H1 (cell line): ENCODE measurements at regions not wholly inside any gene's neighbourhood (a gene's known extent, or its start where the extent isn't known, plus 50 kb on each side); places are given as distances from the start of the nearest gene placed in this dataset.

Experiments used
- ASH2L ChIP-seq: fragments of 200-600, 300-600 bp; sonication (generic); IDR thresholded peaks from one replicate; pipeline ENCODE4 v1.7.1; 2017; ENCODE audit warnings: low read length
- CBX8 ChIP-seq: fragments of 300-800, 300-1000 bp; sonication (generic); IDR thresholded peaks from 2 replicates; pipeline ENCODE4 v1.7.1; 2016; ENCODE audit warnings: low read depth, low read length, borderline replicate concordance
- CHD7 ChIP-seq: fragments of 300-600 bp; sonication (generic); IDR thresholded peaks from 2 replicates; pipeline ENCODE4 v1.7.1; 2012; ENCODE audit warnings: low read length, moderate library complexity, mild to moderate bottlenecking, inconsistent platforms; ENCODE audit not compliant: insufficient replicate concordance
- E2F6 ChIP-seq: IDR thresholded peaks from 2 replicates; pipeline ENCODE4 v1.6.1; 2012; ENCODE audit warnings: inconsistent platforms
- NANOG ChIP-seq: IDR thresholded peaks from 2 replicates; pipeline ENCODE4 v1.6.1; 2011; ENCODE audit warnings: low read length, low read depth, mild to moderate bottlenecking, inconsistent platforms; ENCODE audit not compliant: insufficient read depth, poor library complexity, severe bottlenecking
- NRF1 ChIP-seq: IDR thresholded peaks from 2 replicates; pipeline ENCODE4 v1.6.1; 2011; ENCODE audit warnings: mild to moderate bottlenecking, low read depth, low read length, improper control_type of control experiment
- POLR2A ChIP-seq, 2 experiments: IDR thresholded peaks; 1 replicate in 1 of 2; 2 replicates in 1 of 2; pipeline ENCODE4 v1.6.1; 2011; ENCODE audit warnings: low read depth in 2 of 2, low read length in 2 of 2, mild to moderate bottlenecking in 2 of 2; ENCODE audit errors: control extremely low read depth in 1 of 2
- RFX5 ChIP-seq: IDR thresholded peaks from 2 replicates; pipeline ENCODE4 v1.6.1; 2011; ENCODE audit warnings: low read depth, low read length, improper control_type of control experiment, borderline replicate concordance
- RXRA ChIP-seq: IDR thresholded peaks from 2 replicates; pipeline ENCODE4 v1.6.1; 2011; ENCODE audit warnings: low read depth, mild to moderate bottlenecking, low read length, moderate library complexity; ENCODE audit not compliant: insufficient read depth
- SAP30 ChIP-seq: fragments of 300-600 bp; sonication (generic); IDR thresholded peaks from 2 replicates; pipeline ENCODE4 v1.7.1; 2012; ENCODE audit warnings: low read length, moderate library complexity, mild to moderate bottlenecking, inconsistent platforms; ENCODE audit not compliant: insufficient read depth, insufficient replicate concordance
- SIRT6 ChIP-seq: IDR thresholded peaks from one replicate; pipeline ENCODE4 v1.7.1; 2012; ENCODE audit warnings: low read length, inconsistent platforms
- SP4 ChIP-seq: IDR thresholded peaks from 2 replicates; pipeline ENCODE4 v1.6.1; 2012; ENCODE audit warnings: low read length, inconsistent platforms
- TAF1 ChIP-seq: IDR thresholded peaks from 2 replicates; pipeline ENCODE4 v1.6.1; 2011; ENCODE audit warnings: mild to moderate bottlenecking, low read depth, low read length

GRCh38 chr17:27240802-27241155 is 53.1 kb upstream of the WSB1 start (continued):
- no peak for TF ChIP-seq CHD7
- TF ChIP-seq RFX5: no peak
- no peak for TF ChIP-seq POLR2A (IDR thresholded peaks at IDR 0.05; ENCODE audit: control extremely low read depth in 1 of 2, low read depth in 2 of 2, low read length in 2 of 2)
- no peak for TF ChIP-seq NANOG
- TF ChIP-seq RXRA: no peak
- TF ChIP-seq TAF1: no peak
- TF ChIP-seq SP4: no peak
- no peak for TF ChIP-seq ASH2L
- no peak for TF ChIP-seq NRF1
- TF ChIP-seq SIRT6: no peak
- TF ChIP-seq SAP30: no peak
- no peak for TF ChIP-seq E2F6
- no peak for TF ChIP-seq CBX8
